GM23338 (cell line): ENCODE measurements at regions not wholly inside any gene's neighbourhood (a gene's known extent, or its start where the extent isn't known, plus 50 kb on each side); places are given as distances from the start of the nearest gene placed in this dataset.

Source experiments
- ATAC-seq: fragments of 200-7000 bp; cut with Tn5 transposase; 3 replicates; pipeline ENCODE4 v1.9.1; 2020
- DNase-seq: peaks from one replicate; pipeline ENCODE4 v3.0.0-alpha.2; 2015; ENCODE audit warnings: low spot score
- H2AFZ ChIP-seq: fragments of 200-600 bp; sonication (generic); 2 replicates; pipeline ENCODE4 v1.8.0; 2016; ENCODE audit warnings: antibody characterized with exemption, mild to moderate bottlenecking, moderate library complexity
- H3F3A ChIP-seq: fragments of 200-600 bp; sonication (generic); replicated peaks from 2 replicates; pipeline ENCODE4 v1.8.0; 2017; ENCODE audit warnings: antibody characterized with exemption, mixed run types, low read depth
- H3K27ac ChIP-seq: fragments of 200-600 bp; sonication (generic); 2 replicates; pipeline ENCODE4 v1.6.1; 2016; ENCODE audit warnings: low read depth
- H3K27me3 ChIP-seq: fragments of 200-600 bp; sonication (generic); 2 replicates; pipeline ENCODE4 v1.8.0; 2016; ENCODE audit warnings: mild to moderate bottlenecking, mixed run types, moderate library complexity; ENCODE audit not compliant: insufficient read depth
- H3K36me3 ChIP-seq: fragments of 200-600 bp; sonication (generic); 2 replicates; pipeline ENCODE4 v1.8.0; 2016; ENCODE audit warnings: mild to moderate bottlenecking; ENCODE audit not compliant: insufficient read depth
- H3K4me1 ChIP-seq: fragments of 200-600 bp; sonication (generic); 2 replicates; pipeline ENCODE4 v1.8.0; 2016; ENCODE audit warnings: mild to moderate bottlenecking, moderate library complexity; ENCODE audit not compliant: insufficient read depth
- H3K4me2 ChIP-seq: fragments of 200-600 bp; sonication (generic); 2 replicates; pipeline ENCODE4 v1.7.1; 2017; ENCODE audit warnings: mixed run types
- H3K4me3 ChIP-seq: fragments of 200-600 bp; sonication (generic); 2 replicates; pipeline ENCODE4 v1.6.1; 2016; ENCODE audit warnings: mixed run types
- H3K79me2 ChIP-seq: fragments of 200-600 bp; sonication (generic); replicated peaks from 2 replicates; pipeline ENCODE4 v1.8.0; 2017; ENCODE audit warnings: mild to moderate bottlenecking; ENCODE audit not compliant: insufficient read depth
- H3K9me2 ChIP-seq: fragments of 200-600 bp; sonication (generic); 2 replicates; pipeline ENCODE4 v1.8.0; 2017; ENCODE audit not compliant: insufficient read depth
- H4K20me1 ChIP-seq: fragments of 200-600 bp; sonication (generic); replicated peaks from 2 replicates; pipeline ENCODE4 v1.8.0; 2017; ENCODE audit warnings: mild to moderate bottlenecking; ENCODE audit not compliant: insufficient read depth
- H3K27ac Mint-ChIP-seq: 2 replicates; pipeline ENCODE4 v1.8.0; 2020; ENCODE audit warnings: inconsistent platforms, mild to moderate bottlenecking, moderate library complexity, mixed read lengths
- H3K27me3 Mint-ChIP-seq: 3 replicates; pipeline ENCODE4 v1.8.0; 2022; ENCODE audit warnings: low read depth, mild to moderate bottlenecking, moderate library complexity, mixed read lengths, inconsistent platforms; ENCODE audit not compliant: insufficient read depth, poor library complexity
- H3K36me3 Mint-ChIP-seq: 3 replicates; pipeline ENCODE4 v1.8.0; 2021; ENCODE audit warnings: low read depth, mild to moderate bottlenecking, inconsistent platforms, moderate library complexity, mixed read lengths
- H3K4me1 Mint-ChIP-seq: 3 replicates; pipeline ENCODE4 v1.8.0; 2020; ENCODE audit warnings: mild to moderate bottlenecking, inconsistent platforms, mixed read lengths
- H3K4me3 Mint-ChIP-seq: 3 replicates; pipeline ENCODE4 v1.8.0; 2021; ENCODE audit warnings: moderate library complexity, mild to moderate bottlenecking, inconsistent platforms, mixed read lengths
- H3K9me3 Mint-ChIP-seq: 3 replicates; pipeline ENCODE4 v1.8.0; 2020; ENCODE audit warnings: moderate library complexity, mild to moderate bottlenecking, inconsistent platforms, mixed read lengths
- CREB1 ChIP-seq: fragments of 250-450 bp; sonication (Bioruptor Pico); IDR thresholded peaks from 2 replicates; pipeline ENCODE4 v1.5.0; 2020; ENCODE audit warnings: low read depth, mild to moderate bottlenecking, moderate library complexity
- ETS1 ChIP-seq: IDR thresholded peaks from 2 replicates; pipeline ENCODE4 v1.6.1; 2016; ENCODE audit warnings: antibody characterized with exemption
- EZH2 ChIP-seq: fragments of 200-600 bp; sonication (generic); IDR thresholded peaks from one replicate; pipeline ENCODE4 v1.8.0; 2017; ENCODE audit warnings: antibody characterized with exemption, mild to moderate bottlenecking, low read depth; ENCODE audit not compliant: unreplicated experiment
- EZH2phosphoT487 ChIP-seq: fragments of 200-600 bp; sonication (generic); IDR thresholded peaks from one replicate; pipeline ENCODE4 v1.8.1; 2018; ENCODE audit warnings: antibody characterized with exemption; ENCODE audit not compliant: unreplicated experiment
- JUNB ChIP-seq: IDR thresholded peaks from one replicate; pipeline ENCODE4 v1.6.1; 2016; ENCODE audit warnings: antibody characterized with exemption; ENCODE audit not compliant: unreplicated experiment
- NANOG ChIP-seq: IDR thresholded peaks from 2 replicates; pipeline ENCODE4 v1.6.1; 2016; ENCODE audit warnings: antibody characterized with exemption, borderline replicate concordance
- POLR2AphosphoS5 ChIP-seq: IDR thresholded peaks from 2 replicates; pipeline ENCODE4 v1.6.1; 2016; ENCODE audit warnings: antibody characterized with exemption, low read depth
- STAT1 ChIP-seq: IDR thresholded peaks from one replicate; pipeline ENCODE4 v1.6.1; 2016; ENCODE audit warnings: antibody characterized with exemption; ENCODE audit not compliant: unreplicated experiment
- ZNF114 ChIP-seq: fragments of 250-450 bp; sonication (Bioruptor Pico); IDR thresholded peaks from 2 replicates; pipeline ENCODE4 v1.5.0; 2020; ENCODE audit warnings: mild to moderate bottlenecking, moderate library complexity
- ZNF331 ChIP-seq: fragments of 250-450 bp; sonication (Bioruptor Pico); IDR thresholded peaks from 2 replicates; pipeline ENCODE4 v1.5.0; 2020; ENCODE audit warnings: low read depth, mild to moderate bottlenecking, moderate library complexity
- ZNF462 ChIP-seq: fragments of 250-450 bp; sonication (Bioruptor Pico); IDR thresholded peaks from 2 replicates; pipeline ENCODE4 v1.5.0; 2020; ENCODE audit warnings: mild to moderate bottlenecking, moderate library complexity
- TF ChIP-seq, protein P1 (sequence below): IDR thresholded peaks from one replicate; pipeline ENCODE4 v1.6.1; 2018; ENCODE audit warnings: antibody characterized with exemption; ENCODE audit not compliant: unreplicated experiment
- TF ChIP-seq, protein P2 (sequence below), 2 experiments: fragments of 200-600 bp in 1 of 2; sonication (generic) in 1 of 2; conservative IDR thresholded peaks; 2 replicates each; pipeline versions ENCODE4 v1.5.1 to v1.6.1; 2016 to 2017; ENCODE audit warnings: antibody characterized with exemption in 2 of 2, low read depth in 2 of 2, mild to moderate bottlenecking in 2 of 2, moderate library complexity in 1 of 2

GRCh38 chr1:56000424-56000823 lies 578.9 kb downstream of the PLPP3 start:
- Histone ChIP-seq H3F3A (no peaks in the 10 kb centered on the region), H3K36me3 (no peaks in the 10 kb centered on the region), H3K4me2 (no peak overlapping the region), H4K20me1 (no peaks in the 10 kb centered on the region), H3K79me2 (no peaks in the 10 kb centered on the region), H3K4me3 (no peak overlapping the region), H3K4me1 (no peaks in the 10 kb centered on the region), H3K27ac (no peak overlapping the region), H2AFZ (no peak overlapping the region), H3K27me3 (no peaks in the 10 kb centered on the region), H3K9me2 (peaks cover 6% of the 10 kb centered on the region)
- no peak for TF ChIP-seq ETS1
- TF ChIP-seq, protein P1, sequence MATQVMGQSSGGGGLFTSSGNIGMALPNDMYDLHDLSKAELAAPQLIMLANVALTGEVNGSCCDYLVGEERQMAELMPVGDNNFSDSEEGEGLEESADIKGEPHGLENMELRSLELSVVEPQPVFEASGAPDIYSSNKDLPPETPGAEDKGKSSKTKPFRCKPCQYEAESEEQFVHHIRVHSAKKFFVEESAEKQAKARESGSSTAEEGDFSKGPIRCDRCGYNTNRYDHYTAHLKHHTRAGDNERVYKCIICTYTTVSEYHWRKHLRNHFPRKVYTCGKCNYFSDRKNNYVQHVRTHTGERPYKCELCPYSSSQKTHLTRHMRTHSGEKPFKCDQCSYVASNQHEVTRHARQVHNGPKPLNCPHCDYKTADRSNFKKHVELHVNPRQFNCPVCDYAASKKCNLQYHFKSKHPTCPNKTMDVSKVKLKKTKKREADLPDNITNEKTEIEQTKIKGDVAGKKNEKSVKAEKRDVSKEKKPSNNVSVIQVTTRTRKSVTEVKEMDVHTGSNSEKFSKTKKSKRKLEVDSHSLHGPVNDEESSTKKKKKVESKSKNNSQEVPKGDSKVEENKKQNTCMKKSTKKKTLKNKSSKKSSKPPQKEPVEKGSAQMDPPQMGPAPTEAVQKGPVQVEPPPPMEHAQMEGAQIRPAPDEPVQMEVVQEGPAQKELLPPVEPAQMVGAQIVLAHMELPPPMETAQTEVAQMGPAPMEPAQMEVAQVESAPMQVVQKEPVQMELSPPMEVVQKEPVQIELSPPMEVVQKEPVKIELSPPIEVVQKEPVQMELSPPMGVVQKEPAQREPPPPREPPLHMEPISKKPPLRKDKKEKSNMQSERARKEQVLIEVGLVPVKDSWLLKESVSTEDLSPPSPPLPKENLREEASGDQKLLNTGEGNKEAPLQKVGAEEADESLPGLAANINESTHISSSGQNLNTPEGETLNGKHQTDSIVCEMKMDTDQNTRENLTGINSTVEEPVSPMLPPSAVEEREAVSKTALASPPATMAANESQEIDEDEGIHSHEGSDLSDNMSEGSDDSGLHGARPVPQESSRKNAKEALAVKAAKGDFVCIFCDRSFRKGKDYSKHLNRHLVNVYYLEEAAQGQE = no peak
- TF ChIP-seq POLR2AphosphoS5 = no peak
- no peak for TF ChIP-seq NANOG
- no peak for TF ChIP-seq CREB1 (CRISPR knock-in tag)
- TF ChIP-seq ZNF114 (CRISPR knock-in tag) = no peak
- TF ChIP-seq ZNF331 = no peak
- TF ChIP-seq EZH2phosphoT487 = no peak
- no peak for TF ChIP-seq JUNB
- no peak for TF ChIP-seq STAT1
- no peak for TF ChIP-seq EZH2
- no peak for TF ChIP-seq ZNF462 (CRISPR knock-in tag)
- TF ChIP-seq, protein P2, sequence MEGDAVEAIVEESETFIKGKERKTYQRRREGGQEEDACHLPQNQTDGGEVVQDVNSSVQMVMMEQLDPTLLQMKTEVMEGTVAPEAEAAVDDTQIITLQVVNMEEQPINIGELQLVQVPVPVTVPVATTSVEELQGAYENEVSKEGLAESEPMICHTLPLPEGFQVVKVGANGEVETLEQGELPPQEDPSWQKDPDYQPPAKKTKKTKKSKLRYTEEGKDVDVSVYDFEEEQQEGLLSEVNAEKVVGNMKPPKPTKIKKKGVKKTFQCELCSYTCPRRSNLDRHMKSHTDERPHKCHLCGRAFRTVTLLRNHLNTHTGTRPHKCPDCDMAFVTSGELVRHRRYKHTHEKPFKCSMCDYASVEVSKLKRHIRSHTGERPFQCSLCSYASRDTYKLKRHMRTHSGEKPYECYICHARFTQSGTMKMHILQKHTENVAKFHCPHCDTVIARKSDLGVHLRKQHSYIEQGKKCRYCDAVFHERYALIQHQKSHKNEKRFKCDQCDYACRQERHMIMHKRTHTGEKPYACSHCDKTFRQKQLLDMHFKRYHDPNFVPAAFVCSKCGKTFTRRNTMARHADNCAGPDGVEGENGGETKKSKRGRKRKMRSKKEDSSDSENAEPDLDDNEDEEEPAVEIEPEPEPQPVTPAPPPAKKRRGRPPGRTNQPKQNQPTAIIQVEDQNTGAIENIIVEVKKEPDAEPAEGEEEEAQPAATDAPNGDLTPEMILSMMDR (conservative IDR thresholded peaks at IDR 0.05; ENCODE audit: low read depth in 2 of 2) = no peak
- Mint-ChIP-seq H3K4me1 (no peaks in the 10 kb centered on the region), H3K4me3 (no peak overlapping the region), H3K9me3 (peaks cover 17% of the 10 kb centered on the region), H3K27me3 (peaks cover 2% of the 10 kb centered on the region), H3K27ac (no peak overlapping the region), H3K36me3 (peaks cover 7% of the 10 kb centered on the region; the same call in 1 of the 3 replicates)
- DNase-seq (no peak), ATAC-seq (no peak)
